ENCODE measurements at regions not wholly inside any gene's neighbourhood (a gene's known extent, or its start where the extent isn't known, plus 50 kb on each side); places are given as distances from the start of the nearest gene placed in this dataset.

DNA sequence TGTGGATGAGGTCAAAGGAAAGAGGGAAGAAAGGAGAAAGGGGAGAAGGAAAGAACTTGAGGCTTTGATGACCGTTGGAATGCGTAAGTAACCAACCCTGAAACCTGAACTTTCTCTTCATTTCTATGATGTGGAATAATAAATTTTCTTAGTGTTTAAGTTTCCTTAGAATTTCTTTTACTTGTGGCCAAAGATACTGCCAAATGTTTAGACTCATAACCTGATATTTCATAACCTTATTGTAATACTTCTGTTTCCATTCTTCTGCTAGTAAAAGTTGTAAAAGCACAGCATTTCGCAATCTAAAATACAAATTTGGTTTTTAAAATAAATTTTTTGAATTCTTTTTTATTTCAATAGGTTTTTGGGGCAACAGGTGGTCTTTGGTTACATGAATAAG lies 258.5 kb upstream of the GIMD1 start:
- Histone ChIP-seq H3K4me1 (no peaks in the 10 kb centered on the region), H3K36me3 (no peaks in the 10 kb centered on the region), H3K27ac (no peak overlapping the region), H3K4me3 (no peak overlapping the region), H3K9me3 (no peaks in the 10 kb centered on the region), H3K27me3 (ENCODE audit: low read depth) (no peaks in the 10 kb centered on the region)
- ATAC-seq: no peak
- TF ChIP-seq, protein P1, sequence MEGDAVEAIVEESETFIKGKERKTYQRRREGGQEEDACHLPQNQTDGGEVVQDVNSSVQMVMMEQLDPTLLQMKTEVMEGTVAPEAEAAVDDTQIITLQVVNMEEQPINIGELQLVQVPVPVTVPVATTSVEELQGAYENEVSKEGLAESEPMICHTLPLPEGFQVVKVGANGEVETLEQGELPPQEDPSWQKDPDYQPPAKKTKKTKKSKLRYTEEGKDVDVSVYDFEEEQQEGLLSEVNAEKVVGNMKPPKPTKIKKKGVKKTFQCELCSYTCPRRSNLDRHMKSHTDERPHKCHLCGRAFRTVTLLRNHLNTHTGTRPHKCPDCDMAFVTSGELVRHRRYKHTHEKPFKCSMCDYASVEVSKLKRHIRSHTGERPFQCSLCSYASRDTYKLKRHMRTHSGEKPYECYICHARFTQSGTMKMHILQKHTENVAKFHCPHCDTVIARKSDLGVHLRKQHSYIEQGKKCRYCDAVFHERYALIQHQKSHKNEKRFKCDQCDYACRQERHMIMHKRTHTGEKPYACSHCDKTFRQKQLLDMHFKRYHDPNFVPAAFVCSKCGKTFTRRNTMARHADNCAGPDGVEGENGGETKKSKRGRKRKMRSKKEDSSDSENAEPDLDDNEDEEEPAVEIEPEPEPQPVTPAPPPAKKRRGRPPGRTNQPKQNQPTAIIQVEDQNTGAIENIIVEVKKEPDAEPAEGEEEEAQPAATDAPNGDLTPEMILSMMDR (IDR thresholded peaks at IDR 0.05): no peak
- intact Hi-C loops (cut with DNase I): no loop called here
- no peak for DNase-seq

DNA sequence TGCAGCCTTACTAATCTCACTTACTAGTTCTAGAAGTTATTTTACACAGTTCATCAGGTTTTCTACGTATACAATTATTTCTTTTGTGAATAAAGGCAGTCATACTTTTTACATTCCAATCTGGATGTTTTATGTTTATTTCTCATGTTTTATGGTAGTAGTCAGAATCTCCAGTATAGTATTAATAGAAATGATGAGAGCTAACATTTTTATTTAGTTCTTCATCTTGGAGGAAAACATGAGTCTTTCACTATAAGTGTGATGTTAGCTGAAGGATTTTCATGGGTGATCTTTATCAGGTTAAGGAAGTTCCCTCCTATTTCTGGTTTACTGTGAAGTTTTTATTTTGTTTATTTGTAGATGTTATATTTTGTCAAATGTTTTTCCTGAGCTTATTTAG lies 256.1 kb upstream of the GIMD1 start:
- no peak for DNase-seq
- intact Hi-C loops (cut with DNase I): no loop called here
- H3K27me3 ChIP-seq (ENCODE audit: low read depth): no peaks in the 10 kb centered on the region
- H3K27ac ChIP-seq: no peak overlapping the region
- ATAC-seq: no peak
- no peaks in the 10 kb centered on the region for H3K36me3 ChIP-seq
- H3K4me3 ChIP-seq: no peak overlapping the region
- no peaks in the 10 kb centered on the region for H3K4me1 ChIP-seq
- no peaks in the 10 kb centered on the region for H3K9me3 ChIP-seq
- TF ChIP-seq, protein P1 (IDR thresholded peaks at IDR 0.05): no peak

DNA sequence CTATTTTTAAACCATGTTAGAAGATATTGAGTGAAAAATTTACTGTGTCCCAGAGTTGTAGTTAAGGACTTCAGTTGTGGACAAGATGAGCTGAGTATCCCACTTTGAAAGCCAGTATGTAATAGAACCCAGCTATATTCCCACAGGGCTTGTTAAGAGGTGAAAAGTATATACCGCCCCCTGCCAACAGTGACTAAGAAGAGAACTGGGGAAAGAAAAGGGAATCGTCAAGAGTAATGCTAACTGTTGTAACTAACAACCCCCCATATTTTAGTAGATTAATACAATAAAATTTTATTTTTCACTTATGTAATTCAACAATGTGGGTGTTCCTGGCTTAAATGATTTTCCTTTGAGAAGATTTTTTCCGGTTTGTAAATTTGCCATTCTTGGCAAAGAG lies 250.4 kb upstream of the GIMD1 start:
- ATAC-seq (no peak), DNase-seq (no peak)
- Histone ChIP-seq H3K27me3 (ENCODE audit: low read depth) (no peaks in the 10 kb centered on the region), H3K27ac (no peak overlapping the region), H3K9me3 (no peaks in the 10 kb centered on the region), H3K4me1 (no peaks in the 10 kb centered on the region), H3K36me3 (no peaks in the 10 kb centered on the region), H3K4me3 (no peak overlapping the region)
- intact Hi-C loops (cut with DNase I): no loop called here
- TF ChIP-seq, protein P1 (IDR thresholded peaks at IDR 0.05): no peak

DNA sequence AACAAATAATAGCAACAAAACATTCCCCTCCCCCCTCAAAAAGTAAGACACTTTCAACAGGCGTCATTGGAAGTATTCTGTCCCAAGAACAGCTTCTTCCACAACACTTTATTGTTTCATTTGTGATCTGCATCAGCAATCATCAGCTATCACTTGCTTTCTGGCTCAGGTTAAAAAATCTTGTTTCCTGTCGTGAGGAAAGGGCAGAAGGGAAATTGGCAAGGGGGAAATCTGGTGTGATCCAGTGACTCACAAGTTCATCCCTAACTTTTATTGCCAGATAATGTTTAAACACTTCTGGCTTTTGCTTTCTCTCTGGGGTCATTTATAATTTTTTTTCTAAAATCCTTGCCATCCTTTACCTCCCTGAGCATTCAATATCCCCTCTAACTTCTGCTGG lies 247.4 kb upstream of the GIMD1 start:
- H3K27me3 ChIP-seq (ENCODE audit: low read depth): no peaks in the 10 kb centered on the region
- ATAC-seq: no peak
- no peak overlapping the region for H3K27ac ChIP-seq
- intact Hi-C loops (cut with DNase I): no loop called here
- H3K4me1 ChIP-seq: no peaks in the 10 kb centered on the region
- TF ChIP-seq, protein P1 (IDR thresholded peaks at IDR 0.05): no peak
- no peak for DNase-seq
- H3K9me3 ChIP-seq: no peaks in the 10 kb centered on the region
- H3K4me3 ChIP-seq: no peak overlapping the region
- no peaks in the 10 kb centered on the region for H3K36me3 ChIP-seq

DNA sequence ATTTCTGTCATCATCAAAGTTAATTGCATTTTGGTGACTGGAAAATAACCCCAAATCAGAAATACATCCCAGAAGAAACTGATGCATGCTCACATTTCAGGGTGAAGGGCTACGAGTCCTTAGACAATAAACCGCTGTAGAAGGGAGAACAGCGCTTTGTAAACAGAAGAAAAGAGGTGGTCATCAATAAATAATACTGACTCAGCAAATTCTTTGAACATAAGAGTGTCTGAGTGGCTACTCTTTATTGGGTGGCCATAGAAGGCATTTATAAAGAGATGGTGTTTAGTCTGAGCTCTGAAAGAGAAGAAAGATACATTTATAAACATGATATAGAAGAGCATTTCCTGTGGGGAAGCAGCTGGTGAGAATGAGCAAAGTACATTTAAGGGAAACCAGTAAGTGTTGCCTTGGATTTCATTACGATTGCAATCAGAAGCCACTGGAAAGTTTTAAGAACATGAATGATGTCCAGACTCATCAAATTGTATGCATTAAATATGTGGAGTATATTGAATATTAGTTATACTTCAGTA lies 246.9 kb upstream of the GIMD1 start:
- no peaks in the 10 kb centered on the region for H3K36me3 ChIP-seq
- no peak overlapping the region for H3K4me3 ChIP-seq
- no peaks in the 10 kb centered on the region for H3K9me3 ChIP-seq
- TF ChIP-seq, protein P1 (IDR thresholded peaks at IDR 0.05): no peak
- intact Hi-C loops (cut with DNase I): no loop called here
- no peak overlapping the region for H3K27ac ChIP-seq
- H3K4me1 ChIP-seq: no peaks in the 10 kb centered on the region
- H3K27me3 ChIP-seq (ENCODE audit: low read depth): no peaks in the 10 kb centered on the region
- DNase-seq (no peak), ATAC-seq (no peak)

DNA sequence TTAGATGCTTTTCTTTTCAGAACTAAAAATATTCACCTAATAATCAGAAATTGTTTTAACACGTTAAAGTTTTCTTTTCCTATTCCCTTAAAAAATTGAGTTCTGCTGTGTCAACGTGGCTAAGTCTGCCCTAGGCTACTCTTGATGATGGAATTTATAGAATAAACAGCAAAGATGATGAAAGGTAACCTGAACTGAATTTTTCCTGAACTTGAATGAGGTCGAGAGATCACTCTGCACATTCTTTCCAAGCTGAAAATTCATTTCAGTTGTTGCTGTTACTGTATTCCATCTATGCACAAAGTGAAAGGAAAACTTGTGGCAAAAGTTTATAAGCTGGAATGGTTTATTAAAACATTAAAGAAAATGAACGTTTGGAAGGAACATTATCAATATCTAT lies 245.9 kb upstream of the GIMD1 start:
- Histone ChIP-seq H3K36me3 (no peaks in the 10 kb centered on the region), H3K27me3 (ENCODE audit: low read depth) (no peaks in the 10 kb centered on the region), H3K4me1 (no peaks in the 10 kb centered on the region), H3K4me3 (no peak overlapping the region), H3K9me3 (no peaks in the 10 kb centered on the region), H3K27ac (no peak overlapping the region)
- intact Hi-C loops (cut with DNase I): no loop called here
- TF ChIP-seq, protein P1 (IDR thresholded peaks at IDR 0.05): no peak
- DNase-seq (no peak), ATAC-seq (no peak)
